Vagina (tissue), 2 donors: ENCODE measurements at regions not wholly inside any gene's neighbourhood (a gene's known extent, or its start where the extent isn't known, plus 50 kb on each side); places are given as distances from the start of the nearest gene placed in this dataset.

ENCODE experiments used
- POLR2A ChIP-seq, 2 donors: fragments of 450-650 bp; IDR thresholded peaks; one replicate each; pipeline ENCODE4 v1.6.1; 2017; ENCODE audit warnings: antibody characterized with exemption in 2 of 2, mild to moderate bottlenecking in 2 of 2, moderate library complexity in 2 of 2
- TF ChIP-seq, protein P1 (sequence below), 3 experiments: fragments of 450-650 bp in 2 of 3; fragments of 200-600 bp in 1 of 3; sonication (generic) in 1 of 3; IDR thresholded peaks; one replicate each; pipeline ENCODE4 v1.5.1; 2017 to 2019; ENCODE audit warnings: antibody characterized with exemption in 3 of 3, mild to moderate bottlenecking in 2 of 3, moderate library complexity in 2 of 3

DNA sequence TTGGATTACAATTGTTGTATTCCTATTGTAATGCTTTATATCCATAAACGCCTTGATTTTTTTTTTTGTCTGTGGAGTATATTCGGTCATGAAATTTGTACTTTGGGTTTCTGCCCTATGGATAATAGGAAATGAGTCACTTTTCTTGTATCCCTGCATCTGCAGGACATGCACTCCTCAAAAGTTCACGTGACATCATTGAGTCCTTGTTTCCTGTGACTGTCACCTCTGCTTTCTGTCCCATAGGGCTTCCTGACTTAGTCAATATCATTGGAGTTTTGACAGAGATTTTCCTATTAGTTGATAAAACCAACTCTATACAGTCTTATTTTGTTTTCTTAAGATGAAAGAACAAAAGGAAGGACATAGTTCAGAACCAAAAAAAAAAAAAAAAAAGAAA is 356.3 kb downstream of the MAT2B start:
- no peak for TF ChIP-seq POLR2A (IDR thresholded peaks at IDR 0.05)
- TF ChIP-seq, protein P1, sequence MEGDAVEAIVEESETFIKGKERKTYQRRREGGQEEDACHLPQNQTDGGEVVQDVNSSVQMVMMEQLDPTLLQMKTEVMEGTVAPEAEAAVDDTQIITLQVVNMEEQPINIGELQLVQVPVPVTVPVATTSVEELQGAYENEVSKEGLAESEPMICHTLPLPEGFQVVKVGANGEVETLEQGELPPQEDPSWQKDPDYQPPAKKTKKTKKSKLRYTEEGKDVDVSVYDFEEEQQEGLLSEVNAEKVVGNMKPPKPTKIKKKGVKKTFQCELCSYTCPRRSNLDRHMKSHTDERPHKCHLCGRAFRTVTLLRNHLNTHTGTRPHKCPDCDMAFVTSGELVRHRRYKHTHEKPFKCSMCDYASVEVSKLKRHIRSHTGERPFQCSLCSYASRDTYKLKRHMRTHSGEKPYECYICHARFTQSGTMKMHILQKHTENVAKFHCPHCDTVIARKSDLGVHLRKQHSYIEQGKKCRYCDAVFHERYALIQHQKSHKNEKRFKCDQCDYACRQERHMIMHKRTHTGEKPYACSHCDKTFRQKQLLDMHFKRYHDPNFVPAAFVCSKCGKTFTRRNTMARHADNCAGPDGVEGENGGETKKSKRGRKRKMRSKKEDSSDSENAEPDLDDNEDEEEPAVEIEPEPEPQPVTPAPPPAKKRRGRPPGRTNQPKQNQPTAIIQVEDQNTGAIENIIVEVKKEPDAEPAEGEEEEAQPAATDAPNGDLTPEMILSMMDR (IDR thresholded peaks at IDR 0.05): no peak
